GM11168 (cell line): ENCODE measurements at regions not wholly inside any gene's neighbourhood (a gene's known extent, or its start where the extent isn't known, plus 50 kb on each side); places are given as distances from the start of the nearest gene placed in this dataset.
"Not testable (repeated sequence)": the region's sequence is repeated elsewhere in the genome, so short reads cannot be mapped to it uniquely, and the experiment has no call there.

Source experiments
- in situ Hi-C: fragments of 300-500 bp; cut with MboI; formaldehyde crosslinking; loops from one replicate; pipeline ENCODE4 v1.12.0; 2022; ENCODE audit warnings: low sequenced_read_pairs; ENCODE audit not compliant: unreplicated experiment

- in situ Hi-C loops: loop anchor here (25.0 kb wide), 1 partner anchor 545 kb away; the partner anchor contains the start of gene FUT8
Observed at GRCh38 chr14:65957631-65958205, 528.5 kb upstream of the CCDC196 start.

DNA sequence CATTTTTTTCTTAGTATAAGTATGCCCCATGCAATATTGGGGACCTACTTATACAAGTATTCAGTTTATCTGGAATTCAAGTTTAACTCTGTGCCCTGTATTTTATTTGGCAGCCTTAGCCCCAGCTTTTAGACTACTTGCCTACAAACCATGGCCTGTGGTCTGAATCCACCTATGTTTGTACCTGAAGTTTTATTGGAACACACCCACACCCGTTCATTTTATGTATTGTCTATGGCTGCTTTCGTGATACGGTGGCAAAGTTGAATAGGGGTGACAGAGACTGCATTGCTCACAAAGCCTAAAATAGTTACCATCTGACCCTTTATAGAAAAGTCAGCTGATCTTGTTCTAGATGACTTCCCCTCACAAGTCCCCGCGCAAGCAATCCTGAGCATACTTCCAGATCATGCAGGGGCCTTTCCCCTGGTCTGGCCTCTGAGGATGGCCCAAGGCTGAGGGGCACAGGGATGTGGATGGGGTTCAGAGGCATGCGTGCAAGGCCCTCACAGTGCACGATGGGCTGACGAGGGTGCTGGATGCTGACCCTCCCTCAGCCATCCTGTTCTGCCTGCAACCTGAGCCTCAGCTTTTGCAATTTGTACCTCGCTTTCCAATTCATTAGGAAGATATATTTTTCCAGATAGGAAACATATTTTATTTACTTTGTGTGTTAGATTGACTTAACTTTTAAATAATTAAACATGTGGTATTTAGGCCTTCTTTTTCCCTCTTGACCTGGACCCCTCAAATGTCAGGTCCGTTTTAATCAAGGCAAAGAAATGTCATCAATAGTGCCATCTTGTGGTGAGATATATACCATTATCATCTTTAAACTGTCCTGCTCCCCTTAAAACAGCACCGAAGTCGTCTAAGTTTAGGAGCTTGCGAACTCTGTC is 527.3 kb upstream of the CCDC196 start:
- in situ Hi-C loops: loop anchor here (25.0 kb wide), 1 partner anchor 547 kb away; the partner anchor contains the start of gene FUT8

GRCh38 chr14:65959563-65960024 is 526.6 kb upstream of the CCDC196 start:
- in situ Hi-C loops: loop anchor here (10.0 to 25.0 kb wide), 2 partner anchors 547 to 795 kb away; partner anchors contain the start of gene FUT8

DNA sequence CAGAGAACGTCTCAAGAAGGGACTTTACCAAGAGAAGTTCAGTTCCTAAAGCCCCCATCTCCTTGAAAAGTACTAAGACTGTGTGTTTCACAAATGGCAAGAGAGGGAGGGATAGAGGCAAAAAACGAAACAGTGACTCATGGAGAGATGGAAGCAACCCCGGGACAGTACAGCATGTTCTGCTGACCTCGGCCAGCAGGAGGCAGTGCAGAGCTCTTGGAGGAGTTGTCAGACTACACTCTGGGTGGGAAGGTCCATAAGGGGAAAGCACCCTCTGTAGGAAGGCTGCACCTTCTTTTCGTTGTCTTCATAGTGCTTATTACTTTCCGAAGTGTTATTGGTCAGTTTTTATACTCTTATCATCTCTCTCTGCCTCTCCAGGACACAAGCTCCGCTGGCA is 525.2 kb upstream of the CCDC196 start:
- in situ Hi-C loops: loop anchor here (10.0 to 25.0 kb wide), 2 partner anchors 549 to 796 kb away; partner anchors contain the start of gene FUT8

DNA sequence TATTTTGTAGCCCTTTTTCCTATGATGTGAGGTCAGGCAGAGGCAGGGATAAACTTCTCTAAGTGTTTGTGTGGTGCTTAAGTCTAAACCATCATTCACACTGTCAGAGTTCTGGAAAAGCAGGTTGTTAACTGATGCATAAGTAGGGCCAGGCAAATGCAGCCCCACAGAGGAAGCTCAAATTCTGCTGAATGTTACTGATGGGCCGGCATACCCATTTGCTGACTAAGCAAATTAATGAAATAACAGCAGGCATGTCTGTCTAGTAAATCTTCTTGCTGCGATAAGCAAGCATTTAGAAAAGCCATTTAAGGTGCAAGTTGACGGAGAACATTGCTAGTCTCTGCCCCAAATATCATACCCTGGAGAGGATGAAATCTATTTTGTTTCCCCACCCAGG is 523.2 kb upstream of the CCDC196 start:
- in situ Hi-C loops: loop anchor here (10.0 to 25.0 kb wide), 2 partner anchors 551 to 798 kb away; partner anchors contain the start of gene FUT8

GRCh38 chr14:65964366-65964765 is 521.8 kb upstream of the CCDC196 start:
- in situ Hi-C loops: loop anchor here (10.0 to 25.0 kb wide), 2 partner anchors 552 to 800 kb away; partner anchors contain the start of gene FUT8

GRCh38 chr14:65966188-65966587 is 520.0 kb upstream of the CCDC196 start:
- in situ Hi-C loops: loop anchor here (10.0 to 25.0 kb wide), 2 partner anchors 554 to 801 kb away; partner anchors contain the start of gene FUT8

GRCh38 chr14:65972346-65972870 is 513.8 kb upstream of the CCDC196 start:
- in situ Hi-C loops: loop anchor here (25.0 kb wide), 1 partner anchor 560 kb away; the partner anchor contains the start of gene FUT8

- in situ Hi-C loops: loop anchor here (25.0 kb wide), 1 partner anchor 561 kb away; the partner anchor contains the start of gene FUT8
Observed at GRCh38 chr14:65972891-65973290, 513.3 kb upstream of the CCDC196 start.

- in situ Hi-C loops: no loop called here
Observed at GRCh38 chr14:65975865-65976264, 510.3 kb upstream of the CCDC196 start.

DNA sequence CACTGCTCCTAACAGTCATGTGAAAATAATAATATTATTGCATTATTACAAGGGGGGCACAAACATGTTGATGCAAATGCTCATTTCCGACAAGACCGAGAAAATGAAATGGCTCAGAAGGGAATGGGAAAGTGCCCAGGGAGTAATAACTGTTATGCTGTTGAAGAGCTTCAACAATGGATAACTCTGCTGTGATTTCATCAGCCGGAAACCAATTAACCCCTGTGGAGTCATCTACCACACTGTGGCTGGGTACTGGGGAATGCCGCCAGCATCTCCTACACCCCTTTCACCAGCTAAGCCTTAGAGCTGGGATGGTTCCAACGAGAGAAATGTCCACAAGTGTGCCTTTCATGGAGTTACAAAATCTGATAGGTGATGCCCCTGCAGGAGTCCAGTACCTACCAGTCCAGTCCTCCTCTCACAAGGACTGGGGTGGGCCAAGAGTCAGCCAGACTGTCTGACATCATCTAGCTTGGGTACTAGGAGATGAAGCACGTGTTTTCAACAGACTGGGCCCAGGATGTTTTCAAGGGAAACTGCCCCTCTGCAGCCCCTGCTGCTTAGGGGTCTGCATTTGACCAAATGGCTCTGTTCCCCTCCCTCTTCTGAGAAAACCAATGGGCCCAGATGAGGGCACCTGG is 509.3 kb upstream of the CCDC196 start:
- in situ Hi-C loops: no loop called here

- in situ Hi-C loops: no loop called here
Observed at GRCh38 chr14:65981192-65981843, 504.9 kb upstream of the CCDC196 start.

DNA sequence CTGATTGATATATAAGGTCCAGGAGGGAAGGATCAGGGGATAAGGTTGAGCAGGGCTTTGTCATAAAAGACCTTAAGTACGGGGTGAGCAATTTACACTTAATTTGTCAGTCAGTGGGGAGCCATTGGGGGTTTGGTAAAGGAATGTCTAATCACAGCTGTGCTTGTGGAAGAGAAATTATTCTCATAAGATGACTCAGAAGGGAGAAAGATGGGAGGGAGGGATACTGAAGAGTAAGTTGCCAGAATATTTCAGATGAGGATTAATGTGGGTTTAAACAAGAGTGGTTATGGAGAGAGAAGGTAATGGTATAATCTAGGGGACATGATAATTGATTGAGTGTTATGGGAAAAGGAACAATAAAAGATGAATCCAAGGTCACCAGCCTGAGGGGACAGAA is 500.1 kb upstream of the CCDC196 start:
- in situ Hi-C loops: no loop called here

DNA sequence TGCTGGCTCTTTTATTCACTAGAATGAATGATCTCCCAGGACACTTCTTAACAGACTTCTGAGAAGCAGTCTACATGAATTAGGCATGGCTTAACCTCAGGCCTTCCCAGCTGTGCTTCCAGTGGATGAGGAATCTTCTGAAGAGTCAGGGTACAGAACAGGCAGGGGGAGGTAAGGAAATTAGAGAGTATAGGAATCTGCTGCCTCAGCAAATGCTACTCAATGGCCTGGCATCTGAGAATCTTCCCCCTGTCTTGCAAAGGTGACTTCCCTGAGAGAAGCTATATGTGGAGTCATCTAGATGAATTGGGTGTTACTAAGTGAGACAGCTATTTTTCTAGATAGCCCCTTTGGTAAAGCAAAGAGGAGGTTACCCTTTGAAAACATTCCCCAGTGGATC is 496.2 kb upstream of the CCDC196 start:
- in situ Hi-C loops: no loop called here

- in situ Hi-C loops: no loop called here
Observed at GRCh38 chr14:65991104-65991503, 495.1 kb upstream of the CCDC196 start.

DNA sequence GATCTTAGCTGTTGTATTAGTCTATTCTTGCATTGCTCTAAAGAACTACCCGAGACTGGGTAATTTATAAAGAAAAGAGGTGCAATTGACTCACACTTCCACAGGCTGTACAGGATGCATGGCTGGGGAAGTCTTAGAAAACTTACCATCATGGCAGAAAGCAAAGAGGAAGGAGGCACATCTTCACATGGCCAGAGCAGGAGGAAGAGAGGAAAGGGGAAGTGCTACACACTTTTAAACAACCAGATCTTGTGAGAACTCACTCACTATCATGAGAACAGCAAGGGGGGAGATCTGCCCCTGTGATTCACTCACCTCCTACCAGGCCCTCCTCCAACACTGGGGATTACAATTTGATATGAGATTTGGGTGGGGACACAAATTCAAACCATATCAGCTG is 494.2 kb upstream of the CCDC196 start:
- in situ Hi-C loops: not testable (repeated sequence)

DNA sequence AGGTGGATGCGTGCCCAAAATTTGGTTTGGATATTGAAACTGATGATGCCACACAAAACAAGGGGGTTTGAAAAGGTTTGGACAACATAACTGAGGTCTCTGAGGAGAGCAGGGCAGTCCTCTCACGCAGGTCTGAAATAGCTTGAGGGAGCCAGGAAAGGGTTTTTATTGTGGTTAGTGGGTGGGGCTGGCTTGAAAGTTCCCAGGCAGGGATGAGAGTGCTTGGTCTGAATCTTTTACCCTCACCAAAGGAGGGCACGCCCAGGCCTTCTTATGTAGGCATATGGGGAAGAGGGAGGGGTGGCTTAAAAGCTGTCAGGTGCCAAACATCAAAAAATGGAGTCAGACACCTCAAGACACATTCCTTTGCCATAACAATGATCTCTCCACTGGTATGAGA is 493.1 kb upstream of the CCDC196 start:
- in situ Hi-C loops: no loop called here

DNA sequence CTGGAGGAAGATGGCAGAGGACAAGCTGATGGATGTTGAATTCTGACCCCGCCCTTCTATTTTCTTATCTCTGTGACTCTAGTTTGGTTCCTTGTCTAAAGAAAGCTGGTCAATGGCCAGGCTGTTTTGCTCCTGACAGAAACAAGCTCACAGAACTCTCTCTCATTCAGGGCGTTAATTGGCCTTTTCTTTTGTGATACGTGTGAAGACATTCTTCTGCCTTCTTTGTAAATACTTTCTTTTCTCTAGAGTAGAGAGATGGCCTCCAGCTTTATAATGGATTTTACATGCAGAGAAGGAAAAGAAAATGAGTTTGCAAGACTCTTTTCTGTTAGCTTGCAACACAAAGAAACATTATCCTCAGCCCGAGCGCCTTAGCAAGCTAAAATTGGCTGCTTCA is 492.2 kb upstream of the CCDC196 start:
- in situ Hi-C loops: no loop called here

GRCh38 chr14:65997347-65997746 is 488.8 kb upstream of the CCDC196 start:
- in situ Hi-C loops: no loop called here

GRCh38 chr14:65999865-66000264 is 486.3 kb upstream of the CCDC196 start:
- in situ Hi-C loops: no loop called here
